T-helper 2 cell (primary cell): ENCODE measurements at regions not wholly inside any gene's neighbourhood (a gene's known extent, or its start where the extent isn't known, plus 50 kb on each side); places are given as distances from the start of the nearest gene placed in this dataset.
"Not testable (repeated sequence)": the region's sequence is repeated elsewhere in the genome, so short reads cannot be mapped to it uniquely, and the experiment has no call there.

Source experiments
- DNase-seq, 5 experiments: peaks; one replicate each; pipeline versions ENCODE4 v3.0.0 to v3.0.0-alpha.2; 2012 to 2022

GRCh38 chr13:111680100-111680499 lies 359.7 kb downstream of the TEX29 start:
- not testable (repeated sequence) for DNase-seq

GRCh38 chr13:111692028-111692427 lies 371.6 kb downstream of the TEX29 start:
- not testable (repeated sequence) for DNase-seq

- not testable (repeated sequence) for DNase-seq
Measured at GRCh38 chr13:111696121-111696520, 370.8 kb upstream of the SOX1 start.

GRCh38 chr13:111702059-111702458 lies 364.9 kb upstream of the SOX1 start:
- not testable (repeated sequence) for DNase-seq
